Coronary artery (tissue), 2 donors: ENCODE measurements at regions not wholly inside any gene's neighbourhood (a gene's known extent, or its start where the extent isn't known, plus 50 kb on each side); places are given as distances from the start of the nearest gene placed in this dataset.
"Not testable (repeated sequence)": the region's sequence is repeated elsewhere in the genome, so short reads cannot be mapped to it uniquely, and the experiment has no call there.

Experiments
- DNase-seq: peaks from one replicate; pipeline ENCODE4 v3.0.0-alpha.2; 2017; ENCODE audit warnings: low spot score
- H3K27ac ChIP-seq, 2 donors: fragments of 200-600 bp; sonication (generic); one replicate each; pipeline ENCODE4 v1.5.1; 2016 to 2019
- H3K4me3 ChIP-seq: fragments of 200-600 bp; sonication (generic); 2 replicates; pipeline ENCODE4 v1.5.1; 2016; ENCODE audit warnings: mild to moderate bottlenecking, moderate library complexity
- CTCF ChIP-seq: fragments of 200-600 bp; sonication (generic); IDR thresholded peaks from one replicate; pipeline ENCODE4 v1.5.1; 2019; ENCODE audit warnings: antibody characterized with exemption

- H3K4me3 ChIP-seq, result no peak overlapping the region
- H3K27ac ChIP-seq, result no peak overlapping the region
- no peak for DNase-seq
- TF ChIP-seq CTCF, result no peak
Observed at GRCh38 chr14:42499137-42499536, 892.5 kb downstream of the LRFN5 start.

DNA sequence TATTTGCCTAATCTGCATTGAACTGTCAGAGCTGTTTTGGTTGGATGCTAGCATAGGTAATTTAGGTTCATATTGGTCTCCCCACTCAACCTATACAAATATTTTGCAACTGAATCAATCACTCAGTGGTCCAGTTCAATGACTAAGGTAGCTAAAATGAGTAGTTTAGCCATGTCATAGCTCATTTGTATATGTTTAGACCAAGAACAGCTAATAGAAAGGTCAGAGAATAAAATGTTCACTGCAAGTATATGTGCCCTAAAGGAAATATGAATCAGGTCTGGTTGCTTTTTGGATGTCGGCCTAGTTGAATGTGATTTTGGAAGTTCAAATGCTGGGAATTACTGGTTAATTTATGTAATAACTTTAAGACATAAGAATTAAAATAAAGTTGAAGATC, 883.9 kb downstream of the LRFN5 start:
- Histone ChIP-seq H3K4me3 (no peak overlapping the region), H3K27ac (no peak overlapping the region)
- no peak for DNase-seq
- no peak for TF ChIP-seq CTCF

GRCh38 chr14:42488965-42489364, 882.3 kb downstream of the LRFN5 start:
- H3K4me3 ChIP-seq, result no peak overlapping the region
- no peak overlapping the region for H3K27ac ChIP-seq
- DNase-seq, result no peak
- no peak for TF ChIP-seq CTCF

GRCh38 chr14:42482345-42482971, 875.8 kb downstream of the LRFN5 start:
- DNase-seq, H3K4me3 ChIP-seq, H3K27ac ChIP-seq: not testable (repeated sequence)

DNA sequence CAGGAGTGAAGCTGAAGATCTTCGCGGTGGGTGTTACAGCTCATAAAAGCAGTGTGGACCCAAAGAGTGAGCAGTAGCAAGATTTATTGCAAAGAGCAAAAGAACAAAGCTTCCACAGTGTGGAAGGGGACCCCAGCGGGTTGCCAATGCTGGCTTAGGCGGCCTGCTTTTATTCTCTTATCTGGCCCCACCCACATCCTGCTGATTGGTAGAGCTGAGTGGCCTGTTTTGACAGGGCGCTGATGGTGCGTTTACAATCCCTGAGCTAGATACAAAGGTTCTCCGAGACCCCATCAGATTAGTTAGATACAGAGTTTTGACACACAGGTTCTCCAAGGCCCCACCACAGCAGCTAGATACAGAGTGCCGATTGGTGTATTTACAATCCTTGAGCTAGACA, 875.0 kb downstream of the LRFN5 start:
- not testable (repeated sequence) for DNase-seq, H3K4me3 ChIP-seq, H3K27ac ChIP-seq

DNA sequence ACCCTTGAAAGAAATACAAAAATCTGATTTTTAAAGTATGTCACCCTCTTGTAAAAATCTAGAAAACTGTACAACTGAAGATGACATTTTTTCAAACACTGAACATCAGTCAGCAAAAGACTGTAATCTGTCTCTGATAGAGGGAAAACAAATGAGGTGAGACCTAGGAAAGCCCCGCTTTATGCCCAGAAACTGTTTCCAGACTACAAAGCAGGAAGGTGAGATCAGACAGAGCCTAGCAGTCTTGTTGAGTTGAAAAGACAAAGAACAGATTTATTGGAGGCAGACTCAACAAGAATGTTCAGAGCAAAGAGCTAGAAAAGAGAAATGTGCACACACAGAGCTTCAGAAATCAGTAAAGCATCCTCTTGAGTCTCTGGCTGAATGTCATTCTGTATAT, 873.6 kb downstream of the LRFN5 start:
- DNase-seq, result no peak
- Histone ChIP-seq H3K27ac (no peak overlapping the region), H3K4me3 (no peak overlapping the region)
- TF ChIP-seq CTCF, result no peak

GRCh38 chr14:42475289-42475688, 868.6 kb downstream of the LRFN5 start:
- Histone ChIP-seq H3K4me3 (no peak overlapping the region), H3K27ac (no peak overlapping the region)
- DNase-seq, result no peak
- TF ChIP-seq CTCF, result no peak

DNA sequence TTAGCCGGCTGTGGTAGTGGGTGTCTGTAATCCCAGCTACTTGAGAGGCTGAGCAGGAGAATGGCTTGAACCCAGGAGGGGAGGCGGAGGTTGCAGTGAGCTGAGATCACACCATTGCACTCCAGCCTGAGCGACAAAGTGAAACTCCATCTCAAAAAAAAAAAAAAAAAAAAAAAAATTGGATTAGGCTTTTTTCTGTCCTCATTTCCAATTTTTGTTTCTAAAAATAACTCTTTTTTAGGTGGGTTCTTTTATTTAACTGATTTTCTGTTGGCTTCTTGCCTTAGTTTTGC, 863.7 kb downstream of the LRFN5 start:
- H3K4me3 ChIP-seq, result no peak overlapping the region
- no peak for DNase-seq
- no peak for TF ChIP-seq CTCF

More for the DNA sequence above, 863.7 kb downstream of the LRFN5 start:
- H3K27ac ChIP-seq, result no peak overlapping the region
